ENCODE measurements at regions not wholly inside any gene's neighbourhood (a gene's known extent, or its start where the extent isn't known, plus 50 kb on each side); places are given as distances from the start of the nearest gene placed in this dataset.

- TF ChIP-seq CTCF (IDR thresholded peaks at IDR 0.05) (no peak), EP300 (IDR thresholded peaks at IDR 0.05) (no peak)
Measured at GRCh38 chr5:28512648-28513047, 1474.3 kb upstream of the CDH9 start.
